ENCODE measurements at regions not wholly inside any gene's neighbourhood (a gene's known extent, or its start where the extent isn't known, plus 50 kb on each side); places are given as distances from the start of the nearest gene placed in this dataset.

- TF ChIP-seq ZNF274 (IDR thresholded peaks at IDR 0.05; ENCODE audit: low read depth, low read length) (no peak), RAD21 (IDR thresholded peaks at IDR 0.05; ENCODE audit: low read depth) (no peak), POLR2A (IDR thresholded peaks at IDR 0.05; ENCODE audit: borderline replicate concordance, extremely low read depth, insufficient read depth, insufficient read length) (no peak), EZH2phosphoT487 (IDR thresholded peaks at IDR 0.05; ENCODE audit: borderline replicate concordance) (no peak), CTCF (IDR thresholded peaks at IDR 0.05 in 2 of 3, conservative IDR thresholded peaks at IDR 0.05 in 1 of 3; ENCODE audit: borderline replicate concordance in 1 of 3, insufficient read depth in 1 of 3, low read depth in 2 of 3, low read length in 2 of 3) (no peak)
These were observed 187.3 kb upstream of the ID2 start for GRCh38 chr2:8494589-8494988.
